ENCODE measurements at regions not wholly inside any gene's neighbourhood (a gene's known extent, or its start where the extent isn't known, plus 50 kb on each side); places are given as distances from the start of the nearest gene placed in this dataset.

- no peak for TF ChIP-seq CTCF (IDR thresholded peaks at IDR 0.05 in 8 of 11, conservative IDR thresholded peaks at IDR 0.05 in 3 of 11)
- TF ChIP-seq POLR2AphosphoS5 (IDR thresholded peaks at IDR 0.05), result no peak
Observed at GRCh38 chr19:13598098-13598497, 91.8 kb upstream of the CACNA1A start.
